ENCODE measurements at regions not wholly inside any gene's neighbourhood (a gene's known extent, or its start where the extent isn't known, plus 50 kb on each side); places are given as distances from the start of the nearest gene placed in this dataset.

DNA sequence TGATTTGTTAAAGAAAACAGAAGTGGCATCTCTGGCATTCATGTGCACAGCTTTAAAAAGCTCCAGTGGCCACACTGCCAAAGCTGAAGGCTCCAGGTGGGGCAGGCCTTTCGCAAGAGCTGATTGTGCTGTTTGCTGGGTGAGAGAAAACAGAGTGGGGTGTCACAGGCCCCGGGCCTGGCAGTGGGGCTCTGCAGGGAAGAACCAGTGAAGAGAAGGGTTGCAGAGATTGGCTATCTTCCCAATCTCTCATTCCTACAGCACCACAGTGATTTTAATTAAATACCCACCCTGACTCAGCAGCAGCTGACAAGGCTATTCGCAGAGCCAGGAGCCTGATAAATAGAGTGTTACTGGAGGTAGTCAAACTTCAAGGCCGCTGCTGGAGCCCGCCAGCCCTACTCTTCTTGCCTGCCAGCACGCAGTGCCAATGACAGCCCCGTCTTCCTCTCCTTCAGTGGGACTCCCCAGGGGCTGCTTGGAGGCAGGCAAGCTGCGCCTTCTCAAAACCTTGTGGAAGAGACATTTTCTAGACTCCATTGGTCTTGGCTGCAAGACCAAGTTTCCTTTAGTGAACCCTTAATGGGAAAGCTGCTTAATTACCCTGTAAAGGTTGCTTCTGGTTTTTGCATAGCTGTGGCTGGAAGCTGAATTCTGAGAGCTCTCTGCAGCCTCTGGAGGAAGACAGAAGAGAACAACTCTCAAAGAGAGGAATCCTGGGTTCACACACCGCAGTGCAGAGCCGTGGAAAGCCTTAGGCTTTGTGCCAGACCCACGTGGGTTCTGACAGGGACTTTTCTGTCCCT lies 225.8 kb upstream of the SLCO3A1 start:
- TF ChIP-seq CTCF (IDR thresholded peaks at IDR 0.05; ENCODE audit: poor library complexity) (no peak), EZH2 (IDR thresholded peaks at IDR 0.05; ENCODE audit: borderline replicate concordance) (no peak), EZH2phosphoT487 (IDR thresholded peaks at IDR 0.05; ENCODE audit: low read depth, severe bottlenecking, unreplicated experiment) (no peak)

Measured in hepatocyte (in vitro differentiated cells).